Esophagus muscularis mucosa (tissue), 4 donors: ENCODE measurements at regions not wholly inside any gene's neighbourhood (a gene's known extent, or its start where the extent isn't known, plus 50 kb on each side); places are given as distances from the start of the nearest gene placed in this dataset.

Experiments
- EP300 ChIP-seq: sonication (generic); formaldehyde crosslinking; IDR thresholded peaks from one replicate; pipeline ENCODE4 v1.6.1; 2017; ENCODE audit warnings: antibody characterized with exemption
- POLR2A ChIP-seq: fragments of 450-650 bp; IDR thresholded peaks from one replicate; pipeline ENCODE4 v1.6.1; 2017; ENCODE audit warnings: antibody characterized with exemption, moderate library complexity, mild to moderate bottlenecking, low read depth
- POLR2AphosphoS5 ChIP-seq, 2 donors: sonication (generic); formaldehyde crosslinking; IDR thresholded peaks; one replicate each; pipeline ENCODE4 v1.6.1; 2017; ENCODE audit warnings: antibody characterized with exemption in 2 of 2
- TF ChIP-seq, protein P1 (sequence below), 3 experiments: fragments of 200-600 bp in 2 of 3; fragments of 450-650 bp in 1 of 3; sonication (generic) in 2 of 3; IDR thresholded peaks; one replicate each; pipeline ENCODE4 v1.5.1; 2017 to 2019; ENCODE audit warnings: antibody characterized with exemption in 3 of 3, mild to moderate bottlenecking in 2 of 3, moderate library complexity in 1 of 3

DNA sequence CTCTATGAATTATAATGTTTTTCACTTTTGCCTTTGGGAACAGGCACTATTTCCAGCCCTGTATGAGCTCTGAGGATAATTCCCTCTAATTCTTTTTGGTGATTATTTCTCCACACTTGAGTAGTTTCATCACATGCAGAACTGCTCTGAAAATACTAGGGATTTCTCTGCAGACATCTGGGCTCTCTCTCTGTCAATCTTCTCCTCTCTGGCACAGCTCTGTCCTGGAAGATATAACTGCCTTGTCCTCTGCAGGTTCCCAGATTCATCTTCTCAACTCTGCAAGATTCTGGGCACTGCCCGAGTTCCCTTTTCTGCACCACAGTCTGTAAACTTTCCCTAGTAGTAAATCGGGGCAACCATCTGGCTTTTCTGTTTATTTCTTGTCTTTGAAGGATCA is 131.3 kb upstream of the FMN2 start:
- TF ChIP-seq POLR2AphosphoS5 (IDR thresholded peaks at IDR 0.05) (no peak), POLR2A (no peak), EP300 (no peak)
- TF ChIP-seq, protein P1, sequence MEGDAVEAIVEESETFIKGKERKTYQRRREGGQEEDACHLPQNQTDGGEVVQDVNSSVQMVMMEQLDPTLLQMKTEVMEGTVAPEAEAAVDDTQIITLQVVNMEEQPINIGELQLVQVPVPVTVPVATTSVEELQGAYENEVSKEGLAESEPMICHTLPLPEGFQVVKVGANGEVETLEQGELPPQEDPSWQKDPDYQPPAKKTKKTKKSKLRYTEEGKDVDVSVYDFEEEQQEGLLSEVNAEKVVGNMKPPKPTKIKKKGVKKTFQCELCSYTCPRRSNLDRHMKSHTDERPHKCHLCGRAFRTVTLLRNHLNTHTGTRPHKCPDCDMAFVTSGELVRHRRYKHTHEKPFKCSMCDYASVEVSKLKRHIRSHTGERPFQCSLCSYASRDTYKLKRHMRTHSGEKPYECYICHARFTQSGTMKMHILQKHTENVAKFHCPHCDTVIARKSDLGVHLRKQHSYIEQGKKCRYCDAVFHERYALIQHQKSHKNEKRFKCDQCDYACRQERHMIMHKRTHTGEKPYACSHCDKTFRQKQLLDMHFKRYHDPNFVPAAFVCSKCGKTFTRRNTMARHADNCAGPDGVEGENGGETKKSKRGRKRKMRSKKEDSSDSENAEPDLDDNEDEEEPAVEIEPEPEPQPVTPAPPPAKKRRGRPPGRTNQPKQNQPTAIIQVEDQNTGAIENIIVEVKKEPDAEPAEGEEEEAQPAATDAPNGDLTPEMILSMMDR (IDR thresholded peaks at IDR 0.05): no peak
